Lower leg skin (tissue), 4 donors: ENCODE measurements at regions not wholly inside any gene's neighbourhood (a gene's known extent, or its start where the extent isn't known, plus 50 kb on each side); places are given as distances from the start of the nearest gene placed in this dataset.

Experiments used
- DNase-seq, 2 donors: peaks; one replicate each; pipeline ENCODE4 v3.0.0-alpha.2; 2019; ENCODE audit warnings: low spot score in 2 of 2
- H3K4me3 ChIP-seq: fragments of 200-600 bp; sonication (generic); 2 replicates; pipeline ENCODE4 v1.5.1; 2017; ENCODE audit warnings: mild to moderate bottlenecking, low read depth; ENCODE audit not compliant: poor library complexity, severe bottlenecking
- CTCF ChIP-seq, 3 donors: fragments of 450-650 bp; IDR thresholded peaks; one replicate each; pipeline ENCODE4 v1.5.1; 2016; ENCODE audit warnings: antibody characterized with exemption in 3 of 3, mild to moderate bottlenecking in 3 of 3, moderate library complexity in 2 of 3
- POLR2A ChIP-seq, 2 donors: fragments of 450-650 bp; IDR thresholded peaks; one replicate each; pipeline ENCODE4 v1.6.1; 2016 to 2017; ENCODE audit warnings: antibody characterized with exemption in 2 of 2, mild to moderate bottlenecking in 1 of 2, moderate library complexity in 1 of 2
- WGBS, 2 donors: methylation state at CpG; one replicate each; pipeline ENCODE4 v1.1.5; 2018; 5-methylcytosine and 5-hydroxymethylcytosine counted together
- intact Hi-C: fragments of 100-400 bp; cut with DNase I; formaldehyde crosslinking; loops from one replicate; pipeline ENCODE4 v1.15.0; 2023; ENCODE audit warnings: low total_unique reads

DNA sequence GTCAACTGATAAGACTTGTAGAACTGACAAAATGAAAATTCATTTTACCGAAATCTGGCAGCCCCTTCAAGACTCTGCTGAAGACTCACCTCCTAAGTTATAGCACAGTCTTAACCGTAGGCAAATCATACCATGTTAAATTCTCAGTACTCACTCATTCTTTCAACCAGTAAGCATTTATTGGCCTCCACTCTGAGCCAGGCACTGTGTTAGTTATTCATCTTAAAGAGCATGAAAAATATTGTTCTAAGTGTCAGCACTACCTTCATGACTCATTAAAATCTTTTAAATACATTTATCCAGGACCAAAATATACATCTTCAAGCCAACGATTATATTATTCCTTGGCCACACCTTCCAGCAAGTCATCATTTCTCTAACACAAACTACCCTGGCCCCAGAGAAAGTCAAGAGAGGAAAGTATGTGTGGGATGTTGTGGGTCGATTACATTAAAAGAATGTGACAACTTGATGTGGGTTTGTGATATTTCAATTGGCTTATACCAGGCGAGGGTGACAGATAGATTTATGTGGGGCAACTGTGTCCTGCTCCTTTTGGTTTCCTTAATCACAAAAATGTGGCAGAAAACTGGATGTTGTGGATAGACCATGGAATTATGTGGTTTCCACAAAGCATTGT is 55.0 kb downstream of the TMEM30B start:
- intact Hi-C loops: no loop called here
- no peak overlapping the region for H3K4me3 ChIP-seq
- 44 to 57% methylated on average over 5 of the region's 5 CpGs for WGBS, 2 donors
- no peak for DNase-seq
- TF ChIP-seq POLR2A (IDR thresholded peaks at IDR 0.05) (no peak), CTCF (IDR thresholded peaks at IDR 0.05) (no peak)

DNA sequence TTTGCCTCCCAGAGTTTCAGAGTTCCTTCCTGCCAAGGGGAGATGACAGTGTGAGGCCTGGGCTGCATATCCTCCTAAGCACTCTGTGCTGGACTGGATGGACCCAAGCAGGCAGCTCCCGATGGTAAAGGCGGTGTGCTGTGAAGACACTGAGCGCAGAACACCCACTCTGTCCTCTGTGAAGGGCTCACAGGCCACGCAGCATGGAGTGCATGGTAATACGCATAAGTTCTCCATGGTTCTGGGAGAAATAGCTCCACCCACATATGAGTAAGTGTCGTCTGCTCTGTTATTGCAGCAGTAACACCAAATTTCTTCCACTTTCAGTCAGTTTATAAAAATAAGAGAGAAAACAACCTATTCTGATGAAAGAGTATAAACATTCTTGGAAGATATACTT is 55.8 kb downstream of the TMEM30B start:
- intact Hi-C loops: no loop called here
- H3K4me3 ChIP-seq: no peak overlapping the region
- TF ChIP-seq POLR2A (IDR thresholded peaks at IDR 0.05): no peak
- TF ChIP-seq CTCF (IDR thresholded peaks at IDR 0.05): no peak
- WGBS, 2 donors: 90 to 94% methylated on average over 6 of the region's 6 CpGs
- DNase-seq: no peak

DNA sequence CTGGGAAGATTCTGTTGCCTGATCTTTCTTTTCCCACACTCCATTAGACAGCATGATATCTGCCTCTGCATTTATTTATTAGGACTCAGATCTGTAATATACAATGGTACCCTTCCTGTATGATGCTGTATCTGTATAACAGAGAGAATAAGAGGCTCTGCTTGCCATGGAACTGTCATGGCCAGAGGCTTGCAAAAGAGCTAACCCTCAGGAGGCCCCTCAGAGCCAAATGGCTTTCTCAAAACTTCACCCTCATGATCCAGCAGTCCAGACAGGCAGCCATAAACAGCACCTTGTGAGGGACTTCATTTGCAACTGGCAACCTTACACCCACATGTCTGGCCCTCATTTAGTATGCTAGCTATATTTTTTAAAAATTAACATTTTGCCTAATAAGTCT is 57.6 kb downstream of the TMEM30B start:
- TF ChIP-seq CTCF (IDR thresholded peaks at IDR 0.05) (no peak), POLR2A (IDR thresholded peaks at IDR 0.05) (no peak)
- H3K4me3 ChIP-seq: no peak overlapping the region
- intact Hi-C loops: no loop called here
- DNase-seq: no peak

DNA sequence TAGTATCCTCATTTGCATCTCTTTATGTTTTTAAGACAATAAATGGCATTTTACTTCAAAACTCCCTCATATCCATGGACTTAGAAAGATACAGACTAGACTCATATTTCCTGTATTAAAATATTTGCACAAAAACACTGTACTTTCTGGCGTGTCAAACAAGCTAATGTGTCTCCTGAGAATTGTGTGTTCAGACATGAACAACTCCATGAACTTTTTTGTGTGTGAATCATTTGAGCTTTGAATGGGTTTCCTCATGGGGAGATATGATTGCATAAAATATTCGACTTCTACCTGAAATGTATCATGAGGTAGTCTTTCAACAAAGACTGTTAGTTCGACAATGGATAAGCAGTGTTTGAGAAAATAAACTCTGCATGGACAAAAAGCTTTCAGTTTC is 58.8 kb downstream of the TMEM30B start:
- intact Hi-C loops: no loop called here
- DNase-seq: no peak
- WGBS, 2 donors: 49 to 50% methylated on average over 3 of the region's 3 CpGs
- no peak overlapping the region for H3K4me3 ChIP-seq
- TF ChIP-seq POLR2A (IDR thresholded peaks at IDR 0.05): no peak
- no peak for TF ChIP-seq CTCF (IDR thresholded peaks at IDR 0.05)

GRCh38 chr14:61221906-61222305 is 59.2 kb downstream of the TMEM30B start:
- H3K4me3 ChIP-seq: no peak overlapping the region
- intact Hi-C loops: no loop called here
- TF ChIP-seq CTCF (IDR thresholded peaks at IDR 0.05) (no peak), POLR2A (IDR thresholded peaks at IDR 0.05) (no peak)
- DNase-seq: no peak
- WGBS, 2 donors: 30 to 42% methylated on average over 3 of the region's 3 CpGs

GRCh38 chr14:61219673-61220072 is 61.5 kb downstream of the TMEM30B start:
- DNase-seq: no peak
- intact Hi-C loops: no loop called here
- WGBS, 2 donors: 87 to 89% methylated on average over 3 of the region's 3 CpGs
- no peak for TF ChIP-seq POLR2A (IDR thresholded peaks at IDR 0.05)
- no peak for TF ChIP-seq CTCF (IDR thresholded peaks at IDR 0.05)
- no peak overlapping the region for H3K4me3 ChIP-seq
